ENCODE measurements at regions not wholly inside any gene's neighbourhood (a gene's known extent, or its start where the extent isn't known, plus 50 kb on each side); places are given as distances from the start of the nearest gene placed in this dataset.

GRCh38 chr18:78689606-78690005 is 290.0 kb upstream of the SALL3 start:
- H3K27me3 ChIP-seq (ENCODE audit: control insufficient read depth in 1 of 2, insufficient read depth in 2 of 2, low read length in 2 of 2), result peaks cover 4 to 43% of the 10 kb centered on the region in 2 experiments
- ATAC-seq (no peak), DNase-seq (ENCODE audit: low spot score) (no peak), FAIRE-seq (no peak)
- in situ Hi-C loops (cut with HindIII; ENCODE audit: extremely low pct_ligation_motif_present, low pct_unique_long_range_greater_than_20kb), result no loop called here
- no peak overlapping the region for H3K4me3 ChIP-seq (replicated peaks in 1 of 3; ENCODE audit: insufficient read depth in 1 of 3, low read depth in 2 of 3, low read length in 3 of 3)
- no peaks in the 10 kb centered on the region for H3K36me3 ChIP-seq (replicated peaks in 1 of 2; ENCODE audit: control insufficient read depth in 1 of 2, insufficient read depth in 2 of 2, low read length in 2 of 2)
- no TSS peak for BruUV-seq (replicated peaks)
- POLR2A ChIA-PET, result no interaction called here
- CTCF ChIA-PET (ENCODE audit: low intra/inter-chr PET ratio, low total read pairs), result no interaction called here
- H4K20me1 ChIP-seq (ENCODE audit: insufficient read depth, low read length), result peaks cover 3% of the 10 kb centered on the region; the same call in 1 of the 2 replicates
- H2AFZ ChIP-seq (ENCODE audit: low read length), result no peak overlapping the region
- no peaks in the 10 kb centered on the region for H3K4me1 ChIP-seq (ENCODE audit: insufficient read depth, low read length)
- intact Hi-C loops (cut with micrococcal nuclease; ENCODE audit: unreplicated experiment), result no loop called here
- 67% methylated on average over 13 of the region's 15 CpGs for WGBS (ENCODE audit: low lambda C conversion rate)
- no peak overlapping the region for H3K4me2 ChIP-seq (ENCODE audit: low read depth, low read length)
- no peaks in the 10 kb centered on the region for H3K79me2 ChIP-seq (ENCODE audit: insufficient read depth, low read length)
- no peaks in the 10 kb centered on the region for H3K9me3 ChIP-seq (ENCODE audit: low read length)
- no peak overlapping the region for H3K9ac ChIP-seq (ENCODE audit: insufficient read depth, low read depth, low read length)
- TF ChIP-seq TOPORS (CRISPR knock-in tag; IDR thresholded peaks at IDR 0.05) (no peak), TEAD3 (CRISPR knock-in tag; optimal IDR thresholded peaks at IDR 0.05; ENCODE audit: borderline replicate concordance) (no peak), ELF4 (CRISPR knock-in tag; IDR thresholded peaks at IDR 0.05; ENCODE audit: borderline replicate concordance) (no peak), ZBTB1 (CRISPR knock-in tag; IDR thresholded peaks at IDR 0.05; ENCODE audit: borderline replicate concordance) (no peak), ZFP36L1 (CRISPR knock-in tag; IDR thresholded peaks at IDR 0.05) (no peak), DRAP1 (CRISPR knock-in tag; IDR thresholded peaks at IDR 0.05) (no peak), STAT5B (CRISPR knock-in tag; IDR thresholded peaks at IDR 0.05) (no peak), HMG20A (CRISPR knock-in tag; IDR thresholded peaks at IDR 0.05; ENCODE audit: borderline replicate concordance) (no peak), CHD2 (IDR thresholded peaks at IDR 0.05; ENCODE audit: low read depth, low read length) (no peak), KDM5B (CRISPR knock-in tag; IDR thresholded peaks at IDR 0.05; ENCODE audit: borderline replicate concordance) (no peak), GTF3A (CRISPR knock-in tag; conservative IDR thresholded peaks at IDR 0.05) (no peak), TCF7L2 (IDR thresholded peaks at IDR 0.05; ENCODE audit: low read depth, low read length) (no peak), RFXAP (CRISPR knock-in tag; IDR thresholded peaks at IDR 0.05; ENCODE audit: borderline replicate concordance) (no peak), DNMT3B (CRISPR knock-in tag; conservative IDR thresholded peaks at IDR 0.05) (no peak), SMAD3 (CRISPR knock-in tag; IDR thresholded peaks at IDR 0.05) (no peak), SIN3A (IDR thresholded peaks at IDR 0.05; ENCODE audit: borderline replicate concordance, low read depth, low read length) (no peak), SKIL (CRISPR knock-in tag; IDR thresholded peaks at IDR 0.05; ENCODE audit: borderline replicate concordance) (no peak), ZNF136 (CRISPR knock-in tag; IDR thresholded peaks at IDR 0.05; ENCODE audit: low read depth) (no peak)
- TF ChIP-seq, protein P1, sequence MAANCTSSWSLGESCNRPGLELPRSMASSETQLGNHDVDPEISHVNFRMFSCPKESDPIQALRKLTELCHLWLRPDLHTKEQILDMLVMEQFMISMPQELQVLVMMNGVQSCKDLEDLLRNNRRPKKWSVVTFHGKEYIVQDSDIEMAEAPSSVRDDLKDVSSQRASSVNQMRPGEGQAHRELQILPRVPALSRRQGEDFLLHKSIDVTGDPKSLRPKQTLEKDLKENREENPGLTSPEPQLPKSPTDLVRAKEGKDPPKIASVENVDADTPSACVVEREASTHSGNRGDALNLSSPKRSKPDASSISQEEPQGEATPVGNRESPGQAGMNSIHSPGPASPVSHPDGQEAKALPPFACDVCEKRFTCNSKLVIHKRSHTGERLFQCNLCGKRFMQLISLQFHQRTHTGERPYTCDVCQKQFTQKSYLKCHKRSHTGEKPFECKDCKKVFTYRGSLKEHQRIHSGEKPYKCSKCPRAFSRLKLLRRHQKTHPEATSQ (CRISPR knock-in tag; IDR thresholded peaks at IDR 0.05; ENCODE audit: borderline replicate concordance), result no peak
- TF ChIP-seq, protein P2, sequence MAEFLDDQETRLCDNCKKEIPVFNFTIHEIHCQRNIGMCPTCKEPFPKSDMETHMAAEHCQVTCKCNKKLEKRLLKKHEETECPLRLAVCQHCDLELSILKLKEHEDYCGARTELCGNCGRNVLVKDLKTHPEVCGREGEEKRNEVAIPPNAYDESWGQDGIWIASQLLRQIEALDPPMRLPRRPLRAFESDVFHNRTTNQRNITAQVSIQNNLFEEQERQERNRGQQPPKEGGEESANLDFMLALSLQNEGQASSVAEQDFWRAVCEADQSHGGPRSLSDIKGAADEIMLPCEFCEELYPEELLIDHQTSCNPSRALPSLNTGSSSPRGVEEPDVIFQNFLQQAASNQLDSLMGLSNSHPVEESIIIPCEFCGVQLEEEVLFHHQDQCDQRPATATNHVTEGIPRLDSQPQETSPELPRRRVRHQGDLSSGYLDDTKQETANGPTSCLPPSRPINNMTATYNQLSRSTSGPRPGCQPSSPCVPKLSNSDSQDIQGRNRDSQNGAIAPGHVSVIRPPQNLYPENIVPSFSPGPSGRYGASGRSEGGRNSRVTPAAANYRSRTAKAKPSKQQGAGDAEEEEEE (CRISPR knock-in tag; IDR thresholded peaks at IDR 0.05; ENCODE audit: borderline replicate concordance), result no peak
- H3K27ac ChIP-seq (ENCODE audit: extremely low read length, insufficient read depth, low read length), result no peak overlapping the region

All from HepG2 (cell line).